HepG2 (cell line): ENCODE measurements at regions not wholly inside any gene's neighbourhood (a gene's known extent, or its start where the extent isn't known, plus 50 kb on each side); places are given as distances from the start of the nearest gene placed in this dataset.

Experiments
- ARHGAP35 ChIP-seq: sonication (generic); formaldehyde crosslinking; IDR thresholded peaks from 2 replicates; pipeline ENCODE4 v1.9.0; 2022; ENCODE audit warnings: mild to moderate bottlenecking, inconsistent platforms, moderate library complexity, missing genetic modification reagents, borderline replicate concordance
- CTCF ChIP-seq: sonication (generic); formaldehyde crosslinking; IDR thresholded peaks from 2 replicates; pipeline ENCODE4 v1.5.0; 2020; ENCODE audit warnings: mild to moderate bottlenecking, missing genetic modification reagents, moderate library complexity
- EZH2 ChIP-seq: conservative IDR thresholded peaks from 2 replicates; pipeline ENCODE4 v1.6.1; 2012; ENCODE audit warnings: mild to moderate bottlenecking, low read depth, low read length, moderate library complexity
- JARID2 ChIP-seq: sonication (generic); formaldehyde crosslinking; IDR thresholded peaks from 2 replicates; pipeline ENCODE4 v1.8.1; 2023; ENCODE audit warnings: missing genetic modification reagents, inconsistent platforms; ENCODE audit not compliant: insufficient replicate concordance
- MAFG ChIP-seq: sonication (generic); formaldehyde crosslinking; IDR thresholded peaks from 2 replicates; pipeline ENCODE4 v1.5.1; 2020; ENCODE audit warnings: mild to moderate bottlenecking, missing genetic modification reagents
- POLR2AphosphoS2 ChIP-seq: IDR thresholded peaks from 2 replicates; pipeline ENCODE4 v1.6.1; 2011; ENCODE audit warnings: low read depth, low read length, improper control_type of control experiment
- REST ChIP-seq, 2 experiments: IDR thresholded peaks; 2 replicates each; pipeline ENCODE4 v1.6.1; 2011 to 2012; ENCODE audit warnings: low read length in 2 of 2, borderline replicate concordance in 1 of 2, low read depth in 1 of 2, mild to moderate bottlenecking in 1 of 2, moderate library complexity in 1 of 2
- SMARCE1 ChIP-seq: fragments of 450-650 bp; IDR thresholded peaks from 2 replicates; pipeline ENCODE4 v1.6.1; 2017; ENCODE audit warnings: borderline replicate concordance
- SYNCRIP ChIP-seq: fragments of 200-400 bp; formaldehyde crosslinking; IDR thresholded peaks from 2 replicates; pipeline ENCODE4 v1.6.1; 2018; ENCODE audit warnings: mild to moderate bottlenecking, low read depth, low read length; ENCODE audit not compliant: insufficient read depth
- YEATS4 ChIP-seq: sonication (generic); formaldehyde crosslinking; IDR thresholded peaks from 2 replicates; pipeline ENCODE4 v1.4.0; 2020; ENCODE audit warnings: missing genetic modification reagents, borderline replicate concordance
- ZNF883 ChIP-seq: sonication (generic); formaldehyde crosslinking; IDR thresholded peaks from 2 replicates; pipeline ENCODE4 v1.5.1; 2020; ENCODE audit warnings: mild to moderate bottlenecking, missing genetic modification reagents; ENCODE audit errors: not compliant biosample characterization
- TF ChIP-seq, protein P1 (sequence below): sonication (generic); formaldehyde crosslinking; IDR thresholded peaks from 2 replicates; pipeline ENCODE4 v1.9.0; 2021; ENCODE audit warnings: missing genetic modification reagents, mild to moderate bottlenecking, borderline replicate concordance
- TF ChIP-seq, protein P2 (sequence below): sonication (generic); formaldehyde crosslinking; IDR thresholded peaks from 2 replicates; pipeline ENCODE4 v1.4.0; 2020; ENCODE audit warnings: missing genetic modification reagents, borderline replicate concordance
- TF ChIP-seq, protein P3 (sequence below): sonication (generic); formaldehyde crosslinking; IDR thresholded peaks from 2 replicates; pipeline ENCODE4 v1.8.0; 2022; ENCODE audit warnings: missing genetic modification reagents, mild to moderate bottlenecking, inconsistent platforms, borderline replicate concordance

DNA sequence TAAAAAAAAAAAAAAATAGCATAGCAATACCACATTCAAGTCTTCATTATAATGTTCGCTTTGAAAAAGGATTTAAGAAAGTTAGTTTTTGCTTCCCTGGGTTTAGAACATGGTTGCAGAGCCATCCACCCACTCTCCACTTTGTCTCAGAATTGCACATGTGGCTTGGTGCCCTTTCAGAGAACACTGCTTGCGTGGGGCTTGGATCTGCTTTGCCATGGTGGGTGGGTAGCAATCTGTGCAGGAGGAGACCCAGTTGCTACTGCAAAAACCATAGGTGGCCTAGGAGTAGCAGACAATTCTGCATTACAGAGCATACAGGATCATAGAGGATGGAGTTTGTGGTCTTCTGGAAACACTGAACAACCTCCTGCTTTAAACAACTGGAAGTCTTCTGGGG is 421.4 kb upstream of the CELF2 start:
- TF ChIP-seq CTCF (CRISPR knock-in tag) = no peak
- no peak for TF ChIP-seq YEATS4 (CRISPR knock-in tag)
- TF ChIP-seq ZNF883 (CRISPR knock-in tag) = no peak
- no peak for TF ChIP-seq EZH2
- TF ChIP-seq, protein P1, sequence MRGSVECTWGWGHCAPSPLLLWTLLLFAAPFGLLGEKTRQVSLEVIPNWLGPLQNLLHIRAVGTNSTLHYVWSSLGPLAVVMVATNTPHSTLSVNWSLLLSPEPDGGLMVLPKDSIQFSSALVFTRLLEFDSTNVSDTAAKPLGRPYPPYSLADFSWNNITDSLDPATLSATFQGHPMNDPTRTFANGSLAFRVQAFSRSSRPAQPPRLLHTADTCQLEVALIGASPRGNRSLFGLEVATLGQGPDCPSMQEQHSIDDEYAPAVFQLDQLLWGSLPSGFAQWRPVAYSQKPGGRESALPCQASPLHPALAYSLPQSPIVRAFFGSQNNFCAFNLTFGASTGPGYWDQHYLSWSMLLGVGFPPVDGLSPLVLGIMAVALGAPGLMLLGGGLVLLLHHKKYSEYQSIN (CRISPR knock-in tag) = no peak
- TF ChIP-seq, protein P2, sequence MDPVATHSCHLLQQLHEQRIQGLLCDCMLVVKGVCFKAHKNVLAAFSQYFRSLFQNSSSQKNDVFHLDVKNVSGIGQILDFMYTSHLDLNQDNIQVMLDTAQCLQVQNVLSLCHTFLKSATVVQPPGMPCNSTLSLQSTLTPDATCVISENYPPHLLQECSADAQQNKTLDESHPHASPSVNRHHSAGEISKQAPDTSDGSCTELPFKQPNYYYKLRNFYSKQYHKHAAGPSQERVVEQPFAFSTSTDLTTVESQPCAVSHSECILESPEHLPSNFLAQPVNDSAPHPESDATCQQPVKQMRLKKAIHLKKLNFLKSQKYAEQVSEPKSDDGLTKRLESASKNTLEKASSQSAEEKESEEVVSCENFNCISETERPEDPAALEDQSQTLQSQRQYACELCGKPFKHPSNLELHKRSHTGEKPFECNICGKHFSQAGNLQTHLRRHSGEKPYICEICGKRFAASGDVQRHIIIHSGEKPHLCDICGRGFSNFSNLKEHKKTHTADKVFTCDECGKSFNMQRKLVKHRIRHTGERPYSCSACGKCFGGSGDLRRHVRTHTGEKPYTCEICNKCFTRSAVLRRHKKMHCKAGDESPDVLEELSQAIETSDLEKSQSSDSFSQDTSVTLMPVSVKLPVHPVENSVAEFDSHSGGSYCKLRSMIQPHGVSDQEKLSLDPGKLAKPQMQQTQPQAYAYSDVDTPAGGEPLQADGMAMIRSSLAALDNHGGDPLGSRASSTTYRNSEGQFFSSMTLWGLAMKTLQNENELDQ = no peak
- TF ChIP-seq, protein P3, sequence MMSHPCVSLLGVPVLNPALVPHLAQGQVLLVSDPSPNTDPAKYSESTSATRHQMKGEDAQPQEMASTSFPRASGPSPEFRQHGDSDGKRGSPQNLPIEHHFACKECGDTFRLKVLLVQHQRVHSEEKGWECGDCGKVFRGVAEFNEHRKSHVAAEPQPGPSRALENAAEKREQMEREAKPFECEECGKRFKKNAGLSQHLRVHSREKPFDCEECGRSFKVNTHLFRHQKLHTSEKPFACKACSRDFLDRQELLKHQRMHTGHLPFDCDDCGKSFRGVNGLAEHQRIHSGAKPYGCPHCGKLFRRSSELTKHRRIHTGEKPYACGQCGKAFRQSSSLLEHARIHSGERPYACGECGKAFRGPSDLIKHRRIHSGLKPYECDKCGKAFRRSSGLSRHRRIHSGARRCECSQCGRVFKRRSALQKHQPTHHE (CRISPR knock-in tag) = no peak
- TF ChIP-seq SMARCE1 = no peak
- TF ChIP-seq REST (IDR thresholded peaks at IDR 0.05; ENCODE audit: borderline replicate concordance in 1 of 2, low read depth in 1 of 2, low read length in 2 of 2) = no peak
- no peak for TF ChIP-seq ARHGAP35
- no peak for TF ChIP-seq POLR2AphosphoS2
- no peak for TF ChIP-seq MAFG (CRISPR knock-in tag)
- no peak for TF ChIP-seq JARID2 (CRISPR knock-in tag)
- TF ChIP-seq SYNCRIP = no peak
